ENCODE measurements at regions not wholly inside any gene's neighbourhood (a gene's known extent, or its start where the extent isn't known, plus 50 kb on each side); places are given as distances from the start of the nearest gene placed in this dataset.

- no peak for TF ChIP-seq CTCF (IDR thresholded peaks at IDR 0.05)
- H3K27ac ChIP-seq = no peak overlapping the region
- no peaks in the 10 kb centered on the region for H3K9me3 ChIP-seq
- intact Hi-C loops (cut with DNase I) = no loop called here
- no peaks in the 10 kb centered on the region for H3K36me3 ChIP-seq
- ATAC-seq (no peak), DNase-seq (no peak)
- H3K4me3 ChIP-seq = no peak overlapping the region
- no peaks in the 10 kb centered on the region for H3K4me1 ChIP-seq
- no peaks in the 10 kb centered on the region for H3K27me3 ChIP-seq
Measured at GRCh38 chr3:26763723-26764122, 141.2 kb downstream of the LRRC3B start.

GRCh38 chr3:26766031-26766430, 143.5 kb downstream of the LRRC3B start:
- no peak overlapping the region for H3K27ac ChIP-seq
- H3K9me3 ChIP-seq = no peaks in the 10 kb centered on the region
- H3K4me1 ChIP-seq = no peaks in the 10 kb centered on the region
- H3K36me3 ChIP-seq = no peaks in the 10 kb centered on the region
- TF ChIP-seq CTCF (IDR thresholded peaks at IDR 0.05) = no peak
- intact Hi-C loops (cut with DNase I) = no loop called here
- no peak for ATAC-seq
- DNase-seq = no peak
- no peak overlapping the region for H3K4me3 ChIP-seq
- no peaks in the 10 kb centered on the region for H3K27me3 ChIP-seq

GRCh38 chr3:26768068-26768651, 145.6 kb downstream of the LRRC3B start:
- no peak for TF ChIP-seq CTCF (IDR thresholded peaks at IDR 0.05)
- H3K9me3 ChIP-seq = no peaks in the 10 kb centered on the region
- H3K27me3 ChIP-seq = no peaks in the 10 kb centered on the region
- H3K36me3 ChIP-seq = no peaks in the 10 kb centered on the region
- no peaks in the 10 kb centered on the region for H3K4me1 ChIP-seq
- no peak for DNase-seq
- intact Hi-C loops (cut with DNase I) = no loop called here
- ATAC-seq = no peak
- no peak overlapping the region for H3K4me3 ChIP-seq
- H3K27ac ChIP-seq = no peak overlapping the region

- intact Hi-C loops (cut with DNase I) = no loop called here
- Histone ChIP-seq H3K4me1 (no peaks in the 10 kb centered on the region), H3K4me3 (no peak overlapping the region), H3K27me3 (no peaks in the 10 kb centered on the region), H3K9me3 (no peaks in the 10 kb centered on the region), H3K27ac (no peak overlapping the region), H3K36me3 (no peaks in the 10 kb centered on the region)
- no peak for DNase-seq
- no peak for TF ChIP-seq CTCF (IDR thresholded peaks at IDR 0.05)
- ATAC-seq = no peak
Measured at GRCh38 chr3:26799679-26800317, 177.2 kb downstream of the LRRC3B start.

GRCh38 chr3:26807272-26807671, 184.7 kb downstream of the LRRC3B start:
- Histone ChIP-seq H3K36me3 (no peaks in the 10 kb centered on the region), H3K9me3 (no peaks in the 10 kb centered on the region), H3K27ac (no peak overlapping the region), H3K27me3 (no peaks in the 10 kb centered on the region), H3K4me3 (no peak overlapping the region), H3K4me1 (no peaks in the 10 kb centered on the region)
- intact Hi-C loops (cut with DNase I) = no loop called here
- DNase-seq = no peak
- no peak for ATAC-seq
- no peak for TF ChIP-seq CTCF (IDR thresholded peaks at IDR 0.05)
